ENCODE measurements at regions not wholly inside any gene's neighbourhood (a gene's known extent, or its start where the extent isn't known, plus 50 kb on each side); places are given as distances from the start of the nearest gene placed in this dataset.

DNA sequence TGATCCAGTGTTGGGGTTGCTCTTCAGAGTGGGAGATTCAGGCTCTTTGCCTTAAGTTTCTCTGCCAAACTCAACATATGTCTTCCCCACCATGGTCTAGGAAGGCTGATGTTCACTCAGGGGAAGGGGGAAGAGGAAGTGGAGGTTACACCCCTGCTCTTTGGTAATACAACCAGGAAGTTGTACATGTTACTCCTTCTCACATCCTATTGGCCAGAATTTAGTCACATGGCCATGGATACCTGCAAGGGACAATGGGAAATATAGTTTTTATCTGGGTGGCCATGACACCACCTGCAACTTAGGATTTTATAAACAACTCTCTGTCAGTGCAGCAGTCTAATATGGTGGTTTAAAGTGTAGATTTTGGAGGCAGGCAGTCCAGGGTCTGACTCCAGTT is 150.9 kb downstream of the TBX5 start:
- no peaks in the 10 kb centered on the region for H3K79me2 ChIP-seq (ENCODE audit: control insufficient read depth, insufficient read depth, low read length)
- no peaks in the 10 kb centered on the region for H3K4me1 ChIP-seq (replicated peaks in 1 of 2; ENCODE audit: control insufficient read depth in 2 of 2, insufficient read depth in 2 of 2, low read length in 2 of 2)
- no peak for ATAC-seq
- ChIA-PET CTCF (ENCODE audit: low intra/inter-chr PET ratio) (no interaction called here), POLR2A (no interaction called here)
- no peaks in the 10 kb centered on the region for H3K9me1 ChIP-seq (ENCODE audit: control insufficient read depth, insufficient read depth, low read length)
- H3K4me3 ChIP-seq: no peak overlapping the region
- TF ChIP-seq SPI1 (IDR thresholded peaks at IDR 0.05; ENCODE audit: borderline replicate concordance, low read depth, low read length) (peak; percentile 23; the same call in 1 of the 2 replicates), ZNF175 (CRISPR knock-in tag; IDR thresholded peaks at IDR 0.05; ENCODE audit: low read depth) (no peak)
- TF ChIP-seq, protein P1, sequence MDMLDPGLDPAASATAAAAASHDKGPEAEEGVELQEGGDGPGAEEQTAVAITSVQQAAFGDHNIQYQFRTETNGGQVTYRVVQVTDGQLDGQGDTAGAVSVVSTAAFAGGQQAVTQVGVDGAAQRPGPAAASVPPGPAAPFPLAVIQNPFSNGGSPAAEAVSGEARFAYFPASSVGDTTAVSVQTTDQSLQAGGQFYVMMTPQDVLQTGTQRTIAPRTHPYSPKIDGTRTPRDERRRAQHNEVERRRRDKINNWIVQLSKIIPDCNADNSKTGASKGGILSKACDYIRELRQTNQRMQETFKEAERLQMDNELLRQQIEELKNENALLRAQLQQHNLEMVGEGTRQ (CRISPR knock-in tag; IDR thresholded peaks at IDR 0.05): peak; percentile 77
- no peaks in the 10 kb centered on the region for H3K27me3 ChIP-seq (ENCODE audit: control insufficient read depth in 2 of 2, insufficient read depth in 2 of 2, low read length in 2 of 2)
- intact Hi-C loops (cut with micrococcal nuclease) (no loop called here), in situ Hi-C loops (cut with MboI) (no loop called here)
- no peak overlapping the region for H3K4me2 ChIP-seq (ENCODE audit: insufficient read depth, low read length)
- no peaks in the 10 kb centered on the region for H3K9me3 ChIP-seq (replicated peaks; ENCODE audit: control insufficient read depth, insufficient read depth, low read depth, low read length)
- FAIRE-seq: peak; percentile 26
- no peak overlapping the region for H2AFZ ChIP-seq (ENCODE audit: low read depth, low read length)
- DNase-seq (ENCODE audit: extremely low read depth in 1 of 4, low spot score in 3 of 4): peak in 3 of 4 experiments; percentile 7 to 22 (median 10)
- no peak overlapping the region for H3K9ac ChIP-seq (ENCODE audit: insufficient read depth in 1 of 2, low read depth in 2 of 2, low read length in 2 of 2)
- no TSS peak for BruUV-seq (replicated peaks)
- no peaks in the 10 kb centered on the region for H4K20me1 ChIP-seq (replicated peaks; ENCODE audit: control insufficient read depth, insufficient read depth, low read length)
- H3K36me3 ChIP-seq (ENCODE audit: control insufficient read depth, insufficient read depth, low read length): no peaks in the 10 kb centered on the region
- no peak overlapping the region for H3K27ac ChIP-seq (ENCODE audit: extremely low read depth, low read depth, low read length)

DNA sequence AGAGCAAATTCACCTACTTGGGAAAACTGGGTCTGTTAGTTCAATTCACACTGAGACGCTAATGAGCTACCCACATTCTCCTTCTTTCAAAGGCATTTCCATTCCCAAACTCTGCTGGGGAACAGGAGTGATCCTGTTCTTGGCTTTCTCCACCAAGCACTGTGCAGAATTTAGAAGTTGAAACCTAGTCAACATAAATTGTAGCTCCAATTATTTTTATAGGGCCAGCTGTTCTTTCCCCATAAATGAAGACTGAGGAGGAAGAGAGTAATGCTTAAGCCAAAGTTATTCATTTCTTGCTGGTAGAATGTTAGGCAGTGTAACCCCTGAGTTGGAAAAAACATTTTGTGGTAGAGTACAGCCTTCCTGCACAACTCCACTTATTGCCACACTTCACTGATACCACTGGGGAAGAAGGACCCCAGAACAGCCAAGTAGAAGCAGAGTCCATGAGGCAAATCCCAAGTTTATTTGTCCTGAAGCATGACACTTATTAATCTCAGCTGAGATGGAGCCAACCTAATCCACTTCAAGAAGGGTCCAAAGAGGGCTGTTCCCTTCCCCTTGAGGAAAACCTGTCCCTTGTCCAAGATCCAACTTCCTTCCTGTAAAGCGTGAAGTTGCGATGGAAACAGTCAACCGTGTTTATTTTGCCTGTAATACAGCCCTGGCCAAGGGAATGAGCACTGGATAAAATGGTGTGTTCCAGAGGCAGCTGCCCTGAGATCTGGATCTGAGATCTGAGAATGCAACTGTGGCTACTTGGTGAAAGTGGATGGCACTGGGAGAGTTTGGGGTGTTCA is 151.8 kb downstream of the TBX5 start:
- no peak for DNase-seq (ENCODE audit: extremely low read depth in 1 of 4, low spot score in 3 of 4)
- no peak overlapping the region for H3K4me3 ChIP-seq
- no peaks in the 10 kb centered on the region for H3K4me1 ChIP-seq (replicated peaks in 1 of 2; ENCODE audit: control insufficient read depth in 2 of 2, insufficient read depth in 2 of 2, low read length in 2 of 2)
- in situ Hi-C loops (cut with MboI) (no loop called here), intact Hi-C loops (cut with micrococcal nuclease) (no loop called here)
- no peaks in the 10 kb centered on the region for H3K9me3 ChIP-seq (replicated peaks; ENCODE audit: control insufficient read depth, insufficient read depth, low read depth, low read length)
- ChIA-PET CTCF (ENCODE audit: low intra/inter-chr PET ratio) (no interaction called here), POLR2A (no interaction called here)
- WGBS (ENCODE audit: insufficient coverage, low coverage, missing lambda C conversion rate): 0% methylated on average over 4 of the region's 4 CpGs
- ATAC-seq: no peak
- no TSS peak for BruUV-seq (replicated peaks)
- H3K9me1 ChIP-seq (ENCODE audit: control insufficient read depth, insufficient read depth, low read length): no peaks in the 10 kb centered on the region
- H2AFZ ChIP-seq (ENCODE audit: low read depth, low read length): no peak overlapping the region
- H3K9ac ChIP-seq (ENCODE audit: insufficient read depth in 1 of 2, low read depth in 2 of 2, low read length in 2 of 2): no peak overlapping the region
- no peaks in the 10 kb centered on the region for H4K20me1 ChIP-seq (replicated peaks; ENCODE audit: control insufficient read depth, insufficient read depth, low read length)
- FAIRE-seq: no peak
- no peaks in the 10 kb centered on the region for H3K79me2 ChIP-seq (ENCODE audit: control insufficient read depth, insufficient read depth, low read length)
- H3K27ac ChIP-seq (ENCODE audit: extremely low read depth, low read depth, low read length): no peak overlapping the region
- H3K27me3 ChIP-seq (ENCODE audit: control insufficient read depth in 2 of 2, insufficient read depth in 2 of 2, low read length in 2 of 2): no peaks in the 10 kb centered on the region
- no peak overlapping the region for H3K4me2 ChIP-seq (ENCODE audit: insufficient read depth, low read length)
- no peaks in the 10 kb centered on the region for H3K36me3 ChIP-seq (ENCODE audit: control insufficient read depth, insufficient read depth, low read length)
- TF ChIP-seq, protein P2, sequence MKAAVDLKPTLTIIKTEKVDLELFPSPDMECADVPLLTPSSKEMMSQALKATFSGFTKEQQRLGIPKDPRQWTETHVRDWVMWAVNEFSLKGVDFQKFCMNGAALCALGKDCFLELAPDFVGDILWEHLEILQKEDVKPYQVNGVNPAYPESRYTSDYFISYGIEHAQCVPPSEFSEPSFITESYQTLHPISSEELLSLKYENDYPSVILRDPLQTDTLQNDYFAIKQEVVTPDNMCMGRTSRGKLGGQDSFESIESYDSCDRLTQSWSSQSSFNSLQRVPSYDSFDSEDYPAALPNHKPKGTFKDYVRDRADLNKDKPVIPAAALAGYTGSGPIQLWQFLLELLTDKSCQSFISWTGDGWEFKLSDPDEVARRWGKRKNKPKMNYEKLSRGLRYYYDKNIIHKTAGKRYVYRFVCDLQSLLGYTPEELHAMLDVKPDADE (conservative IDR thresholded peaks at IDR 0.05; ENCODE audit: control insufficient read depth, low read depth, low read length): no peak
- TF ChIP-seq GATA2 (CRISPR knock-in tag; IDR thresholded peaks at IDR 0.05) (no peak), ZNF282 (CRISPR knock-in tag; IDR thresholded peaks at IDR 0.05) (no peak), GABPB1 (CRISPR knock-in tag; IDR thresholded peaks at IDR 0.05) (no peak), ZNF24 (IDR thresholded peaks at IDR 0.05) (no peak), POLR2H (tag; IDR thresholded peaks at IDR 0.05; ENCODE audit: low read depth) (no peak)
- TF ChIP-seq, protein P3, sequence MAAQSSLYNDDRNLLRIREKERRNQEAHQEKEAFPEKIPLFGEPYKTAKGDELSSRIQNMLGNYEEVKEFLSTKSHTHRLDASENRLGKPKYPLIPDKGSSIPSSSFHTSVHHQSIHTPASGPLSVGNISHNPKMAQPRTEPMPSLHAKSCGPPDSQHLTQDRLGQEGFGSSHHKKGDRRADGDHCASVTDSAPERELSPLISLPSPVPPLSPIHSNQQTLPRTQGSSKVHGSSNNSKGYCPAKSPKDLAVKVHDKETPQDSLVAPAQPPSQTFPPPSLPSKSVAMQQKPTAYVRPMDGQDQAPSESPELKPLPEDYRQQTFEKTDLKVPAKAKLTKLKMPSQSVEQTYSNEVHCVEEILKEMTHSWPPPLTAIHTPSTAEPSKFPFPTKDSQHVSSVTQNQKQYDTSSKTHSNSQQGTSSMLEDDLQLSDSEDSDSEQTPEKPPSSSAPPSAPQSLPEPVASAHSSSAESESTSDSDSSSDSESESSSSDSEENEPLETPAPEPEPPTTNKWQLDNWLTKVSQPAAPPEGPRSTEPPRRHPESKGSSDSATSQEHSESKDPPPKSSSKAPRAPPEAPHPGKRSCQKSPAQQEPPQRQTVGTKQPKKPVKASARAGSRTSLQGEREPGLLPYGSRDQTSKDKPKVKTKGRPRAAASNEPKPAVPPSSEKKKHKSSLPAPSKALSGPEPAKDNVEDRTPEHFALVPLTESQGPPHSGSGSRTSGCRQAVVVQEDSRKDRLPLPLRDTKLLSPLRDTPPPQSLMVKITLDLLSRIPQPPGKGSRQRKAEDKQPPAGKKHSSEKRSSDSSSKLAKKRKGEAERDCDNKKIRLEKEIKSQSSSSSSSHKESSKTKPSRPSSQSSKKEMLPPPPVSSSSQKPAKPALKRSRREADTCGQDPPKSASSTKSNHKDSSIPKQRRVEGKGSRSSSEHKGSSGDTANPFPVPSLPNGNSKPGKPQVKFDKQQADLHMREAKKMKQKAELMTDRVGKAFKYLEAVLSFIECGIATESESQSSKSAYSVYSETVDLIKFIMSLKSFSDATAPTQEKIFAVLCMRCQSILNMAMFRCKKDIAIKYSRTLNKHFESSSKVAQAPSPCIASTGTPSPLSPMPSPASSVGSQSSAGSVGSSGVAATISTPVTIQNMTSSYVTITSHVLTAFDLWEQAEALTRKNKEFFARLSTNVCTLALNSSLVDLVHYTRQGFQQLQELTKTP (IDR thresholded peaks at IDR 0.05; ENCODE audit: low read depth in 1 of 2, partially characterized antibody in 2 of 2): no peak
